ENCODE measurements at regions not wholly inside any gene's neighbourhood (a gene's known extent, or its start where the extent isn't known, plus 50 kb on each side); places are given as distances from the start of the nearest gene placed in this dataset.

DNA sequence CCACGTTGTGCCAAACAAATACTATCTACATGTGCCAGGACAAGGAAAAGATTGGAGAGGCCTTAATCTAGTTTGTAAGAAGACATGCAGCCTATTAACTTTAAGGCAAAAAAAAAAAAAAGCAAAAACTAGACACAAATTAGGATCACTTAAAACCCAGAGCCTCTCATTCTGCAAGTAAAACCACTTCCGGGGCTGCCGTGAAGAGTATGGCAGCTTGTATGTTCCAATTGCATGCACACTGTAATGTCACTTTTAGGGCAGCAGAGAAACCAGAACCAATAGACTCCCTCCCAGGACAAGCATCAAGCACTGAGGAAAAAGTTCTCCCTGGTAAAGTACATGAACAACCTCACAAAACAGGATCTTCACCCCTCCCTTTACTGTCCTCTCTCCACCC is 70.6 kb downstream of the RSL24D1 start:
- TF ChIP-seq, protein P1, sequence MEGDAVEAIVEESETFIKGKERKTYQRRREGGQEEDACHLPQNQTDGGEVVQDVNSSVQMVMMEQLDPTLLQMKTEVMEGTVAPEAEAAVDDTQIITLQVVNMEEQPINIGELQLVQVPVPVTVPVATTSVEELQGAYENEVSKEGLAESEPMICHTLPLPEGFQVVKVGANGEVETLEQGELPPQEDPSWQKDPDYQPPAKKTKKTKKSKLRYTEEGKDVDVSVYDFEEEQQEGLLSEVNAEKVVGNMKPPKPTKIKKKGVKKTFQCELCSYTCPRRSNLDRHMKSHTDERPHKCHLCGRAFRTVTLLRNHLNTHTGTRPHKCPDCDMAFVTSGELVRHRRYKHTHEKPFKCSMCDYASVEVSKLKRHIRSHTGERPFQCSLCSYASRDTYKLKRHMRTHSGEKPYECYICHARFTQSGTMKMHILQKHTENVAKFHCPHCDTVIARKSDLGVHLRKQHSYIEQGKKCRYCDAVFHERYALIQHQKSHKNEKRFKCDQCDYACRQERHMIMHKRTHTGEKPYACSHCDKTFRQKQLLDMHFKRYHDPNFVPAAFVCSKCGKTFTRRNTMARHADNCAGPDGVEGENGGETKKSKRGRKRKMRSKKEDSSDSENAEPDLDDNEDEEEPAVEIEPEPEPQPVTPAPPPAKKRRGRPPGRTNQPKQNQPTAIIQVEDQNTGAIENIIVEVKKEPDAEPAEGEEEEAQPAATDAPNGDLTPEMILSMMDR (conservative IDR thresholded peaks at IDR 0.05): no peak
- Mint-ChIP-seq H3K27ac (ENCODE audit: unreplicated experiment) (no peak overlapping the region), H3K9me3 (peaks cover 4% of the 10 kb centered on the region), H3K36me3 (ENCODE audit: low read depth) (no peaks in the 10 kb centered on the region), H3K4me1 (no peaks in the 10 kb centered on the region), H3K4me3 (no peak overlapping the region), H3K27me3 (ENCODE audit: low read depth) (peaks cover 6% of the 10 kb centered on the region)
- no peak for DNase-seq (ENCODE audit: low read depth, low spot score)

DNA sequence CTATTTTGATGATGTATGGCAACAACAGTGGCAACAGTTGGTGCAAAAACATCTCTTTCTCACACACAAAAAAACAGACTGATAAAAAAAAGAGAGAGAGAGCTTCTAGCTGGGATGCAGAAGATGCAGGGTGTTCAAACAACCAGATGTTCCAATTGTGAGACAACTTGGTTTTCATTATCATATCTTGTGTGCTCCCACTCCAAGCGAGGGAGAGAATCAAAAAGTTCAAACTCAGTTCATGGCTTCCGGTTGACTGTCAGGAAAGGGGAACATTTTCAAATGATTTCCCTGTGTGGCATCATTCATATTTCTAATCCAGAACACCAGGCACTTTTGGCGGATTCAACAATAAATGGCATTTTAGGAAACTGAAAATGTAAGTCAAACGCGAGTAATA is 72.1 kb downstream of the RSL24D1 start:
- no peaks in the 10 kb centered on the region for H3K4me1 Mint-ChIP-seq
- H3K27ac Mint-ChIP-seq (ENCODE audit: unreplicated experiment): no peak overlapping the region
- H3K9me3 Mint-ChIP-seq: no peaks in the 10 kb centered on the region
- TF ChIP-seq, protein P1 (conservative IDR thresholded peaks at IDR 0.05): no peak
- no peak for DNase-seq (ENCODE audit: low read depth, low spot score)
- H3K4me3 Mint-ChIP-seq: no peak overlapping the region
- no peaks in the 10 kb centered on the region for H3K36me3 Mint-ChIP-seq (ENCODE audit: low read depth)
- H3K27me3 Mint-ChIP-seq (ENCODE audit: low read depth): peaks cover 6% of the 10 kb centered on the region

DNA sequence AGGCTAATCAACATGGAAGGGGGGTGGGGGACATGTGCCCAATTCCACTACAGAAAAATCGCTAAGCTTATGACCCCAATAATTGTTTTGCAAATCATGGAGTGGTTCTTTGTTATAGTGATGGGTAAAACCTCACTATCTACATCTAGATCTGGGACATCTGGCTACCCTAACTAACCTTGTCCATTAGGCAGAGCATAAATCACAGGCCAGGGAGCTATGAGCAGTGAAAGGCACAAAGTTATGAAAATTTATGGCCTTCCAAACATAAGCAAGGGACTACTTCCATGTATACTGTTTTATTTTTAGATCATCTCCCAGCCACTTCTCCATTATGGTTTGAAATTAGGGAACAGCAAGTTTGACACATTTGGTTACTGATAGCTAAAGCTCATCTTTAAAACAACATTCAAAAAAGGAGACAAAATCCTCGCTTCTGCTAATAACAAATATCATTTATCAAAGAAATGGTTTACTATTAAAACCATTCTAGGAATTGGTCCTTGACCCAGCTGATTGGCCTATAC is 78.3 kb downstream of the RSL24D1 start:
- Mint-ChIP-seq H3K36me3 (ENCODE audit: low read depth) (no peaks in the 10 kb centered on the region), H3K4me3 (no peak overlapping the region), H3K4me1 (no peaks in the 10 kb centered on the region), H3K27ac (ENCODE audit: unreplicated experiment) (no peak overlapping the region), H3K27me3 (ENCODE audit: low read depth) (peaks cover 4% of the 10 kb centered on the region), H3K9me3 (no peaks in the 10 kb centered on the region)
- DNase-seq (ENCODE audit: low read depth, low spot score): no peak
- TF ChIP-seq, protein P1 (conservative IDR thresholded peaks at IDR 0.05): no peak

GRCh38 chr15:55116636-55117035 is 80.1 kb downstream of the RSL24D1 start:
- H3K36me3 Mint-ChIP-seq (ENCODE audit: low read depth): no peaks in the 10 kb centered on the region
- no peak for DNase-seq (ENCODE audit: low read depth, low spot score)
- H3K27me3 Mint-ChIP-seq (ENCODE audit: low read depth): peaks cover 2% of the 10 kb centered on the region
- H3K27ac Mint-ChIP-seq (ENCODE audit: unreplicated experiment): no peak overlapping the region
- no peaks in the 10 kb centered on the region for H3K4me1 Mint-ChIP-seq
- TF ChIP-seq, protein P1 (conservative IDR thresholded peaks at IDR 0.05): no peak
- no peaks in the 10 kb centered on the region for H3K9me3 Mint-ChIP-seq
- no peak overlapping the region for H3K4me3 Mint-ChIP-seq

DNA sequence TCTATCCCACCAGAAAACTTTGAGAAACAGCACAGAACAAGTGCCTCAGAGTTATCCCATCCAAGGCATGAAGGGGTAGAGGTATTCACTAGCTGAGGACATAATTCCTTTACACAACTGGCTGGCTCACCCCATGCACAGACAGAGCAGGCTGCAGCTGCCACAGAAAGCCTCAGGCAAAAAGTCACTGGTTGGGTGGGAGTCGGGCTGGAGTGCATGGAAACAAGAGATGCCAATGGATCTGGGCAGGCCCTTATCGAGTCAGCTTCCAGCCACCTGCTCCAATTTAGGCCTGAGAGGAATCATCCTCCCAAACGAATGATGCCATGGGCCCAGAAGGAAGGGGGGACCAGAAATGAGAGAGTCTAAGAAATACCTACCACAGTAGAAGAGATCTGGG is 83.0 kb downstream of the RSL24D1 start:
- H3K36me3 Mint-ChIP-seq (ENCODE audit: low read depth): no peaks in the 10 kb centered on the region
- DNase-seq (ENCODE audit: low read depth, low spot score): no peak
- H3K27ac Mint-ChIP-seq (ENCODE audit: unreplicated experiment): no peak overlapping the region
- TF ChIP-seq, protein P1 (conservative IDR thresholded peaks at IDR 0.05): no peak
- H3K9me3 Mint-ChIP-seq: no peaks in the 10 kb centered on the region
- H3K4me1 Mint-ChIP-seq: peaks cover 3% of the 10 kb centered on the region
- no peak overlapping the region for H3K4me3 Mint-ChIP-seq
- H3K27me3 Mint-ChIP-seq (ENCODE audit: low read depth): peaks cover 2% of the 10 kb centered on the region

- Mint-ChIP-seq H3K36me3 (ENCODE audit: low read depth) (no peaks in the 10 kb centered on the region), H3K27me3 (ENCODE audit: low read depth) (peaks cover 2% of the 10 kb centered on the region), H3K4me3 (no peak overlapping the region), H3K9me3 (no peaks in the 10 kb centered on the region), H3K4me1 (peaks cover 13% of the 10 kb centered on the region), H3K27ac (ENCODE audit: unreplicated experiment) (no peak overlapping the region)
- TF ChIP-seq, protein P1 (conservative IDR thresholded peaks at IDR 0.05): no peak
- DNase-seq (ENCODE audit: low read depth, low spot score): no peak
Measured at GRCh38 chr15:55112706-55113105, 84.0 kb downstream of the RSL24D1 start.
